HG02870 (cell line): ENCODE measurements at regions not wholly inside any gene's neighbourhood (a gene's known extent, or its start where the extent isn't known, plus 50 kb on each side); places are given as distances from the start of the nearest gene placed in this dataset.
A peak's percentile ranks its signal among the peaks of the same experiment; 100 is the strongest.
"Not testable (repeated sequence)": the region's sequence is repeated elsewhere in the genome, so short reads cannot be mapped to it uniquely, and the experiment has no call there.

Experiments used
- ATAC-seq: cut with Tn5 transposase; IDR thresholded peaks from one replicate; pipeline ENCODE4 v1.9.1; 2021; ENCODE audit warnings: mild to moderate bottlenecking, moderate library complexity; ENCODE audit not compliant: unreplicated experiment

DNA sequence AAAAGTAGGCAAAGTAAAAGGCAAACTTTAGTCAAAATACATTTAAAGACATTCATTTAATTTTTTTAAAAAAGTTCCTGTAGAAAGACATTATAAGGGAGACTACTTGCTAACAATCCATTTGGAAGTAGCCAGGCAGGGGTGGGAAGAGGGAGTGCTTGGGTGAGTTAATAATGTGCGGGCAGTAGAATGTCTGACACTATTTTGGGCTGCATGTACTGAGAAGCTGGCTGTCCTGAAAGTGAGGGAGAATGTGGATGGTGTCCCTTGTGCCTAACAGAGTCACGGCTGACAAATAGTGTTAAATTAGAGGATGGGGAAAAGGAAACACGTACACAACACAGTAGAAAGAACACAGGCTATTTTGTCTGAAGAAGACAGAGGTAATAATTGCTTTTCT, 142.5 kb downstream of the LCA5 start:
- ATAC-seq: no peak

DNA sequence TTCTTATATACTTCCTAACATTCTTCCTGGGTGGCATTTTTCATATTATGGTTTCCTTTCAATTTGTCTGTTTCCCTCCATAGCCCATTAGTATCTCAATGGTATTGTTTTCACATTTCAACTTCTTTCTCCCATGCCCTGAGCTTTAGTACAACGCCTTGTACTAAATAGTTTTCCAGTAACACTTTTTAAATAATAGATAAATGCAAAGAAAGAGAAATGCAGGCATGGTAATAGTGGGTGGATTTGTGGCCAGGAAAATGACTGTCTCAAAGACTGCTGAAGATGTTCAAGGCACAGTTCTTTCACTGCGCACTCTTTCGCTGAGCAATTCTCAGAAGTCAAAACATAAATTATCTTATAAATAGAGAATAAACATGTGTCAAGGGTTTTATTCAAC, 145.1 kb downstream of the LCA5 start:
- ATAC-seq: no peak

DNA sequence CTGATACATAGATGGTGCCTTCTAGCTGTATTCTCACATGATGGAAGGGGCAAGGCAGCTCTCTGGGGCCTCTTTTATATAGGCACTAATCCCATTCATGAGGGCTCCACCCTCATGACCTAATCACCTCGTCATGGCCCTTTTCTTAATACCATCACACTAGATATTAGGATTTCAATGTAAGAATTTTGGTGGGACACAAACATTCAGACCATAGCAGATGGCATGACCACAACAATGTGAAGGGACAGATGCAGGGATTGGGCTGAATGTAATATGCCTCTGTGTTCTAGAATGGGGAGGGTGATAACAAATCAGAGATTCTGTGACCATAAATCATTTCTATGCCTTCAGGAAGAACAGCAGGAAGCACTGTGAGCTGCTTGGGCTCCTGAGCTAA, 145.8 kb downstream of the LCA5 start:
- ATAC-seq: no peak

DNA sequence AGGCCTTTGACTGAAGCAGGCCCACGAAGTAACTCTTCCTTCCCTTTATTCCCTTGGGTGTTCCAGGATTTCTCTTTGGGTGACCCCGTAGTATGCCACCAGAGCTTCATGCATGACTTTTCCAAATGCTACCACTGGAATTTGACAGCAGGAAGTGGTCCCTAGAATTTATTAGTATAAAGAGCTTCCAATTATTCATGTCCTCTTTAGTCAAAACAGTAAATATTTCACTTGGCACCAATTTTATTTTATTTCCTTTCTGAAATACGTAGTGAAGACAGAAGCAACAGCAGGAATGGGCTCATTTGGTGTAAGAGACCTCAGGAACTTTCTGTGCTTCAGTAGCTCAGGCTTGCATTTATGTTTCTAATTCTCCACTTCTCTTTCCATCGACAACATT, 151.3 kb downstream of the LCA5 start:
- no peak for ATAC-seq

DNA sequence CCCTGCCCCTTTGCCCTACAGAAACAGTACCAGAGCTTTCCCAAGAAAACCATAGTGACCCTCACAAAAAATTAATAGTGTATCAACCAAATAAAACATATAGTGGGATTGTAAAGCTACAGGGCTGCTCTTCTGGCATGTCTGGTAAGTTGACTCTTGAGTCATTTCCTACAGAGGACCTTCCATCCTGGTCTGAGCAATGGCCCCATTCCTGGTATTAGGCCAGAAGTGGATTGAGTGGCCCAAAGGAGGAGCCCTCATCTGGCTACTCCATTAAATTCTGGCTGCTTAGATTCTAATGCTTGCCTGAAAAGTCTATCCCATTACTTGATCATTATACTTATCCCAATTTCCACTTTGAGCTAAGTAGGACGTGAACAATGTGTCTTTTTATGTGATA, 150.9 kb upstream of the HMGN3 start:
- no peak for ATAC-seq

DNA sequence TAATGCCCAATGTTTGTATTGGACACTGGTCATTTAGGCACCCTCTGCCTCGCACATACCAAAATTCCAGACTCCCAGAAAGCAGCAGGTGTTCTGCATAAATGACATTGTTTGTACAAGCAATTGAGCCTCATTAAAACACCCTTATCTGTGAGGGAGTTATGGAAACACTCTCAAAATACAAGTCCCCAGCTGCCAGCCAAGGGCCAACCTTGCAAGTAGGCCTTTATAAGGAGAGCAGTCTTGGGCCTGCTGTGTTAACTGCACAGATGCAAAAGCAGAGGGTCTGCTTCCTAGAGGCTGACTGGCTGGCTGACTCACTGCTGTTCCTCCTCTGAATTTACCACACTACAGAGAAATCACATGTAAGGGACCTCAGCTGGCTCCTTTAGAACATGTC, 150.4 kb upstream of the HMGN3 start:
- no peak for ATAC-seq

DNA sequence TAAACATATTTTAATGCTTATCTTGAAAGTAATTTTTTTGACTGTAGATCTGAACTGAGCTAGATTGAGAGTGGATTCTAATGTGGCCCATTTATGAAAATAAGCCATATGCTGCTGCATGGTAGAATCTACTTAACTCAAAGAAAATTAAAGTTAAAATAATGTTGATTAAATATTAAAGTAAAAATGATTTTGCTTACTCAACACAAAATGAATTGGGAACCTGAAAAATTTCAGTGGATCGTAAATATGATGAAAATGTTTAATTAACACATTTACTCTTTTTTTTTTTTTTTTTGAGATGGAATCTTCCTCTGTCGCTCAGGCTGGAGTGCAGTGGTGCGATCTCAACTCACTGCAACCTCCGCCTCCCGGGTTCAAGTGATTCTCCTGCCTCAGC, 144.5 kb upstream of the HMGN3 start:
- no peak for ATAC-seq

DNA sequence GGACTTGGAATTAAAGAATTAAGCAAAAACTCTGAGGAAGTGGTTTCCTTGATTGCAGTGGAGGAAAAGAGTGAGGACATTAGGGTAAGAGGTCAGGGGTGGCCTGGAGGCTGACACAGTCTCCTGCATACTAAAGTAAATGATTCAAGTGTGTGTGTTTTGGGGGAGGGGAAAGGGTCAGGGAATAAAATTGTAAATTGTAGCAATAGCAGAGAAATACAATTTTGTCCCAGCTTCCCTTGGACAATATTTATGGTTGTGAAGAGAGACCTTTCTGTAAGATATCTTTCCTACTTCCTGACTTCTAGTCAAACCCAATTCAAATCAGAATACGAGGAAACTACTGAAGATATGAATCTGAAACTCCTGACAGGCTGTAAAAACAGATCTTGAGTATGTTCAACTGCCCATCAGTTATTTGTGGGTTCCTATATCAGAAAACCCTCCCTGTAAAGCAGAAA, 143.4 kb upstream of the HMGN3 start:
- ATAC-seq: peak; percentile 63

DNA sequence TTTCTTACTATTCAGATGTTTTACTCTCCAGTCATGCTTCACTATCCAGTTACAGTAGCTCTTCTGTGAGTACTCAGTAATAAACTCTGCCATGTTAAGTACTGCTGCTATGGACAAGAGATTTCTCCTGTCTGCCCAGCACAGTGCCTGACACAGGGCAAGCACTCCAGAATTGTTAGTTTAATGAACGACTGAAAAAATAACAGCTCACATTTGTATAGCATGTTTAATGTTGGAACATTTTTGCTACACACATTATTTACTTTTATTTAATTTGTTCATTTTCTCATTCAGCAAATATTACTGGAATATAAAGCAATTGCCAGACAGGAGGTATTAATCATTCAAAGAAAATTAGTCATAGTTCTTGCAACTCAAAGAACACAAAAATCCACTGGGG, 142.6 kb upstream of the HMGN3 start:
- ATAC-seq: no peak

DNA sequence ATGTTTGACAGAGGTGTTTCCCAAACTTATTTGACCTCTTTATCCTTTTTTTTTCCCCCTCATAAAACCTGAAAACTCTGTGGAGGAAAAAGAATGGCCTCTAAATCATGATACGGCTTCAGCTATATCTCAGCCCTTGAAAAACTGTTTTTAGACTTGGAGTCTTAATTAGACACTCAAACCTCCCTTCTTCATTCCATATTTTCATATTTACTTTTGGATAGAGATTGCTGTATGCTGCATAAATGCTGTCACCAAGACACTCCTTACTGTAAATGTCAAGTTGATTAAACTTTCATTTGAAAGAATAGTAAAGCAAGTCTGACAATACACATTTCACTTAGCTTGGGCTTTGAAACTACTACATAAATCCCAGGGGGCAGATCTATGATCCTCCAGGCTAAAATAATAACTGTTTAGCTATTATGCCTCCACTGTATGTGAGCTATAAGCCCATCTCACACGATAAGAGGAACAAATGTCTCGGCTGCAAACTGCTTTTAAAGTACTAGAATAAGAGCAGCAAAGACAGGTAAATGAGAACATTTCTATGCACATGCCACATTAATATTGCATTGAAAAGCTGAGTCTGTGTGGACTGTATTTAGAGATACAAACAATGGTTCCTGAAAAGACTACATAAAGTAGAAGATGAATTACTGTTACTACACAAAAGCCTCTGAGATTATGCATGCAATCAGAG, 141.3 kb upstream of the HMGN3 start:
- no peak for ATAC-seq

DNA sequence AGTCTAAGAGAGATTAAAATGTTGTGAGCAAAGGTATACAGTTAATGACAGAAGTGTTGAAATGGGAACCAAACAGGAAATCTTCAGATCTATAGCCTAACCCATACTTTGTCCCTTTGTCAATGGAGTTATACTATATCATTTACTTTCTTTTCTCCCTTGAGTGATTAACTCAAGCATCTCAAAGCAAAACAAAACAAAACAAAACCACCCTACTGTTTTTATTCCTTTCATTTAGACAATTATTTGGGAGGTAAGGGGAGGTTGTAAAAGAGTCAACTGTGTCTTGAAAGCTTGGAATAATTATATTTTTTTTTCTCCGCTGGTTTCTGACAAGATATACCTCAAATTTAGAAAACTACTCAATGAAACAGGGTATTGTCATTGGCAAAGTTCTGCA, 139.8 kb upstream of the HMGN3 start:
- no peak for ATAC-seq

DNA sequence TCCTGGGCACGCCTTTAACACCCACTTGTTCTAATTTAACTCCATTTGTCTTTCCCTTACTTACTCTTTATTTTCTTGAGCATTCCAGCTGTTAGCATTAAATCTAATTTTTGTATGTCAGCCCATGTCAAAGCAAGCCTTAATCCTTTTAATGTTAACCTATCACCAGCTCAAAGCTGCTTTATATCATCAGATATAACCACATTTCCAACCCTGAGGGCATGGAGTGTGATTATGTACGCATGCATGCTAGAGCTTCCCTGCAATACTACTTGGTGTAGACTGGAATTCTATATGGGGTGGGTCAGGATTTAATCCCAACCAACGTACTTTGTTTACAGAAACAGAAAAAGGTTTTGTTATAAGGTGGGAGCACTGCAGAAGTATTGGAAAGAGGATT, 139.4 kb upstream of the HMGN3 start:
- ATAC-seq: no peak

DNA sequence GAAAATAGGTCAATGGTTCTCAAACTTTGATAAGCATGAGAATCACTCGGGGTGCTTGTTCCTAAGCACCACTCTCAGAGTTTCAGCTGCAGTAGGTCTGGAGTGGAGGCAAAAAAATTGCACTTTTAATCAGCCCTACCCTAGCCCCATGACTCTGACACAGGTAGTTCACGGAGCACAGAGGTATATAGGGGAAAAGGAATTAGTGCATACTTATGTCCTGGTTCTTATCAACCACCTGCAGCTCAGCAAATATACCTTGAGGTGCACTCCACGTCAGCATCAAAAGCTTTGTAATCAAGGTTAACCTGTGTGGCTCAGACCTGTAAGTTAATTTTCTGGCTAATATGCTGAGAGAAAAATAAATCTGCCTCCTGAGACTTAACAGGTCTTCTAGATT, 138.8 kb upstream of the HMGN3 start:
- ATAC-seq: no peak

DNA sequence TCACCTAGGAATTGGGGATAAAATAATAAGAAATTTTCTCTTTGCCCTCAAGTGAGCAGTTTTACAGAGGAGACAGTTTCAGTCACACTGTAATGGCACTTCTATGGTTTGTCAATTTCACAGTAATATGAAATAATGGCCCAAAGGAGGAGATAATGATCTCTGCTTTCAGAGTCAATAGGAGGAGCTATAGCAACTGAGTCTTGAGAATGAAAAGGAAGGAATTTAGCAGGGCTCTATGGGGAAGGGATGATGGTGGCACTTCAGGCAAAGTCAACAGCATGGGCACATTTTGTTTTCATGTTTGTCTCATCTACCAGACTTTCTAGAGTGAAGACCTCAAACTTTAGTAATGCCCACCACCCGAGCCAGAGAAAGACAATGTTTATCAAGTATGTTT, 138.3 kb upstream of the HMGN3 start:
- no peak for ATAC-seq

DNA sequence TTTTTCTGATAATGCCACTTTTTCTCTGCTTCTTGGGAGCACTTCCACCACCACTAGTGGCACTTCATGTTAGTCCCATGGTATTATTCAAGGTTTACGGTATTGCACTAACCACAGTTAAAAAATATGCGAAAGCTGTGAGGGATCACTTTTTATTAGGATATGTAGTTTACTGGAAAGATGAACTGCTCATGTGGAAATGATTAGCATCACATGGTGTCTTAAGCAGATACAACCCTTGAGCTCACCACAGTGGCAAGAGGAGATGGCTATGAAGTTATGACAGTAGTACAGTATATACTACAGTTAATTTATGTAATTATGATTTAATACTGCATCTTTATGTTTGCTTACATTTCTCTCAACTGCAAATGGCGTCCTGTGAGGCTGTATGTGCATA, 134.5 kb upstream of the HMGN3 start:
- no peak for ATAC-seq

DNA sequence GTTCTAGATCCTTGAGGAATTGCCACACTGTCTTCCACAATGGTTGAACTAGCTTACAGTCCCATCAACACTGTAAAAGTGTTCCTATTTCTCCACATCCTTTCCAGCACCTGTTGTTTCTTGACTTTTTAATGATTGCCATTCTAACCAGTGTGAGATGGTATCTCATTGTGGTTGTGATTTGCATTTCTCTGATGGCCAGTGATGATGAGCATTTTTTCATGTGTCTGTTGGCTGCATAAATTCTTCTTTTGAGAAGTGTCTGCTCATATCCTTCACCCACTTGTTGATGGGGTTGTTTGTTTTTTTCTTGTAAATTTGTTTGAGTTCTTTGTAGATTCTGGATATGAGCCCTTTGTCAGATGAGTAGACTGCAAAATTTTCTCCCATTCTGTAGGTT, 129.0 kb upstream of the HMGN3 start:
- not testable (repeated sequence) for ATAC-seq

DNA sequence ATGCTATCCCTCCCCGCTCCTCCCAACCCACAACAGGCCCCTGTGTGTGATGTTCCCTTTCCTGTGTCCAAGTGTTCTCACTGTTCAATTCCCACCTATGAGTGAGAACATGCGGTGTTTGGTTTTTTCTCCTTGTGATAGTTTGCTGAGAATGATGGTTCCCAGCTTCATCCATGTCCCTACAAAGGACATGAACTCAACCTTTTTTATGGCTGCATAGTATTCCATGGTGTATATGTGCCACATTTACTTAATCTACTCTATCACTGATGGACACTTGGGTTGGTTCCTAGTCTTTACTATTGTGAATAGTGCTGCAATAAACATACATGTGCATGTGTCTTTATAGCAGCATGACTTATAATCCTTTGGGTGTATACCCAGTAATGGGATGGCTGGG, 126.6 kb upstream of the HMGN3 start:
- ATAC-seq: not testable (repeated sequence)

DNA sequence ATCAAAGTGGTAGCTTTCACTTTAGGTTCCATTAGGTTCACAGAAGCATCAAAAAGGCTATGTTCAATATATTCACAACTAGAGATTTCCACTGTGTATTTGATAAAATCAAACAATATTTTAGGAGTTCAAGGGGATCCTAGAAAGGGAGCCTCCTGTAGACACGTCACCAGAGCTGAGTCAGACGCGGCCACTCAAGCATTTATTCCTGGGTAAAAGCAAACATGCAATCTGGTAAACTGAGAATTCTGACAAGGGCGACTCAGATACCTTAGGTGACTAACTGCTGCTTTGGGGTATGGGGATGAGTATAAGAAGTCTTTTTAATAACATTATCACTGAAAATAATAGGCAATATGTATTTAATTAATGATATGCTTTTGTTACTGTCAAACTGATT, 118.7 kb upstream of the HMGN3 start:
- no peak for ATAC-seq

DNA sequence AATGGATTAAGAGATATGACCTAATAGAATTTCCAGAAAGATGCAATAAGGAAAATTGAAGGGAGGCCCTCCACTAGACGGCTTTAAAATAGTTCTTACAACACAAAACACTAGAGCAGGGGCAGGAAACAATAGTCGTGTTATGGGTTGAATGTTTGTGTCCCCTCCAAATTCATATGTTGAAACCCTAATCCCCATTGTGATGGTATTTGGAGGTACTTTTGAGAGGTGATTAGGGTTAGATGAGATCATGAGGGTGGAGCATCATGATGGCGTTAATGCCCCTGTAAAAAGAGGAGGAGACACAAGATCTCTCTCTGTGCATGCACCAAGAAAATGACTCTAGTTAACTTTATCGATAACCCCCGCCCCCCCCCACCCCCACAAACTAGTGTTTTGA, 104.0 kb upstream of the HMGN3 start:
- no peak for ATAC-seq

DNA sequence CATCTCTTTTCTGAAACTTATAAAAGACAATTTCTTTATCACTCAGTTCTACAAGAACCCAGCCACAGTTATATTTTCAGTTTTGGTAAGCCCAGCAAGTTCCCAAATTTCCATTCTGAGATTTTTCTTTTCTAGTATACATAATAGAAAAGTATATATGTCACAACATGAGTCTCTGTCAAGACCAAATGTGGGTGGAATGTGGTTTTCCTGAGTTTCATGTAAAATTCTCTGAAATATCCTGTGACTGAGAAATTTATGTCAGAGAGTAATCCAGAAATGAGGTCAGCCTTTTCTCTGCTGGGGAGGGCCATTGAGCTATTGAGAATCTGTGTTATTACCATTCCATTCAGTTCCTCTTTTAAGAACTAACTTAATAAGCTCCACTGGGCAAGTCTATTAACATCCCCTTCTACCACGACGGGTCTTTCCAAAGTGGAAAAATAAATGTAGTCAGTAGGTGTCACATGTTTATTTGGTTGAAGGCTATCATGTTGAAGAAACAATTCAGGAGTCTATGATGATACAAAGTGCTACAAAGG, 100.7 kb upstream of the HMGN3 start:
- ATAC-seq: peak; percentile 93

DNA sequence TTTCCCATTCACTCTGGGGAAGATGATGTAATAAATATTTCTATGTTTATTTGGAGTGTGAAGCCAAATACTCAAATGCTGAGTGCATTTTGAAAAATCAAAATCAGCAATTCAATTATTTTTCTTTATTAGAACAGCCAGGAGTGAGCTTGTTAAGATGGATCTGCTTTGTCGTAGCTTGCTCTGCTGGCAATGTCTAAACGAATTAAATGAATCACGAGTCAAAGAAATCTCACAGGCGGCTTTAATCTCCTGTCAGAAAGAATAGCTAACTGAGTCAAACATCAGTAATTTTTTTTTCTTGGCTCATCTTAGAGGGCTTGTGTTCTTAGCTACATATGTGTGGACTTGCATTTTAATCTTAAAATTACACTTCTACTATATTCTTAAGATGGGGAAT, 100.2 kb upstream of the HMGN3 start:
- ATAC-seq: no peak

DNA sequence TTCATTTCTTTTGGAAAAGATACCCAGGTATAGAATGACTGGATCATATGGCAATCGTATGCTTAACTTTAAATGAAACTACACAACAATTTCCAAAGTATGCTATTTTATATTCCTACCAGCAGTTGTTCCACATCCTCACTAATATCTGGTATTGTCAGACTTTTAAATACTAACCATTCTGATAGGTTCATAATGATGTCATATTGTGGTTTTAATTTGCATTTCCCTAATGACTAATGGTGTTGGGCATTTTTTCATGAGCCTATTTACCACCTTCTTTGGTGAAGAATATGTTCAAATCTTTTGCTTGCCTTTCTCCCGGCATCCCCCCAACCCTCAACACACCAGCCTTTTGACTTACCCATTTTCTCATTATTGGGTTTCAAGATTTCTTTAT, 96.2 kb upstream of the HMGN3 start:
- ATAC-seq: no peak

DNA sequence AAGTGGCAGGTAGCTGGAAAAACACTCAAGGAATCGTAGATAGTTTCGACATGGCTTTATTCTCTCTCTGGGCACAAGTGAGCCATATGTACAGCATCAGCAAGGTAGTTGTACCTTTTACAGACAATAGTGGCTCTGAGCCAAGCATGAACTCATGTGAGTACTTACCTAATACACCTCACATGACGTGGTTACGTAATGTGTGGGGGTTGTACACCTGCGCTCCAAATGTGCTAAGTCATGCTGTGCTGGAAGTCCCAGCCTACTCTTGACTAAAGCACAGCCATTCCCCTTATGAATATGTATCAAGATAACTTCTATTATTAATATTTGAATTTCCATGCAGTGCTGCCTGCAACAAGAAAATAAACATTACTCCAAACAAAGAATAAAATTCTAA, 78.8 kb upstream of the HMGN3 start:
- no peak for ATAC-seq
